BJ (cell line): ENCODE measurements at regions not wholly inside any gene's neighbourhood (a gene's known extent, or its start where the extent isn't known, plus 50 kb on each side); places are given as distances from the start of the nearest gene placed in this dataset.

ENCODE experiments used
- CTCF ChIA-PET: fragments of 350-600 bp; formaldehyde crosslinking; extraction: SDS; loops from one replicate; lab custom pipeline; 2021; ENCODE audit warnings: antibody characterized with exemption, inconsistent platforms; lab: Yijun Ruan, JAX
- POLR2A ChIA-PET: fragments of 300-600 bp; sonication (Branson Sonifier 250); formaldehyde crosslinking; extraction: SDS; loops from one replicate; lab custom pipeline; 2021; ENCODE audit warnings: antibody characterized with exemption; lab: Charles Lee
- DNase-seq: peaks from one replicate; pipeline ENCODE4 v3.0.0-alpha.2; 2011; ENCODE audit warnings: low read depth
- H3K27me3 ChIP-seq: 2 replicates; pipeline ENCODE4 v1.6.0; 2011; ENCODE audit warnings: low read length; ENCODE audit not compliant: control insufficient read depth, insufficient read depth
- H3K36me3 ChIP-seq: 2 replicates; pipeline ENCODE4 v1.5.1; 2011; ENCODE audit warnings: low read length; ENCODE audit not compliant: control insufficient read depth, insufficient read depth
- H3K4me3 ChIP-seq: 2 replicates; pipeline ENCODE4 v1.5.1; 2011; ENCODE audit warnings: low read depth, mild to moderate bottlenecking, control low read depth, low read length
- CTCF ChIP-seq: IDR thresholded peaks from 2 replicates; pipeline ENCODE4 v1.5.1; 2011; ENCODE audit warnings: low read depth, mild to moderate bottlenecking, control low read depth, inconsistent platforms, low read length, moderate library complexity; ENCODE audit not compliant: insufficient read depth

- ChIA-PET CTCF (no interaction called here), POLR2A (no interaction called here)
- Histone ChIP-seq H3K4me3 (no peak overlapping the region), H3K27me3 (no peaks in the 10 kb centered on the region), H3K36me3 (no peaks in the 10 kb centered on the region)
- no peak for TF ChIP-seq CTCF
- DNase-seq, result no peak
Measured at GRCh38 chr2:116098049-116098448, 1655.6 kb downstream of the DPP10 start.

- CTCF ChIA-PET, result no interaction called here
- DNase-seq, result no peak
- Histone ChIP-seq H3K36me3 (no peaks in the 10 kb centered on the region), H3K4me3 (no peak overlapping the region), H3K27me3 (no peaks in the 10 kb centered on the region)
- TF ChIP-seq CTCF, result no peak
- POLR2A ChIA-PET, result no interaction called here
Measured at GRCh38 chr2:116109471-116109870, 1667.0 kb downstream of the DPP10 start.

- ChIA-PET CTCF (no interaction called here), POLR2A (no interaction called here)
- no peaks in the 10 kb centered on the region for H3K27me3 ChIP-seq
- H3K4me3 ChIP-seq, result no peak overlapping the region
- no peaks in the 10 kb centered on the region for H3K36me3 ChIP-seq
- DNase-seq, result no peak
- TF ChIP-seq CTCF, result no peak
Measured at GRCh38 chr2:116117845-116118244, 1675.4 kb downstream of the DPP10 start.

- DNase-seq, result no peak
- H3K27me3 ChIP-seq, result no peaks in the 10 kb centered on the region
- no peak for TF ChIP-seq CTCF
- ChIA-PET CTCF (no interaction called here), POLR2A (no interaction called here)
- H3K36me3 ChIP-seq, result no peaks in the 10 kb centered on the region
- no peak overlapping the region for H3K4me3 ChIP-seq
Measured at GRCh38 chr2:116132833-116133232, 1681.7 kb upstream of the DDX18 start.

GRCh38 chr2:116133381-116133942, 1681.0 kb upstream of the DDX18 start:
- ChIA-PET CTCF (no interaction called here), POLR2A (no interaction called here)
- Histone ChIP-seq H3K4me3 (no peak overlapping the region), H3K36me3 (no peaks in the 10 kb centered on the region), H3K27me3 (no peaks in the 10 kb centered on the region)
- no peak for DNase-seq
- no peak for TF ChIP-seq CTCF
